Nephron (organoid): ENCODE measurements at regions not wholly inside any gene's neighbourhood (a gene's known extent, or its start where the extent isn't known, plus 50 kb on each side); places are given as distances from the start of the nearest gene placed in this dataset.

Experiments used
- H3K27ac Mint-ChIP-seq, 3 experiments: 2 replicates each; pipeline ENCODE4 v1.8.0; 2020; ENCODE audit warnings: mixed read lengths in 3 of 3, mild to moderate bottlenecking in 2 of 3, moderate library complexity in 1 of 3
- H3K27me3 Mint-ChIP-seq: 2 replicates; pipeline ENCODE4 v1.8.0; 2021; ENCODE audit warnings: low read depth, mild to moderate bottlenecking, moderate library complexity, mixed read lengths
- H3K36me3 Mint-ChIP-seq: 2 replicates; pipeline ENCODE4 v1.8.0; 2020; ENCODE audit warnings: low read depth, mixed read lengths
- H3K4me1 Mint-ChIP-seq: 2 replicates; pipeline ENCODE4 v1.8.0; 2020; ENCODE audit warnings: mixed read lengths
- H3K4me3 Mint-ChIP-seq, 3 experiments: 2 replicates each; pipeline ENCODE4 v1.8.0; 2020; ENCODE audit warnings: mild to moderate bottlenecking in 3 of 3, mixed read lengths in 3 of 3, moderate library complexity in 2 of 3
- H3K9me3 Mint-ChIP-seq: 2 replicates; pipeline ENCODE4 v1.8.0; 2020; ENCODE audit warnings: mixed read lengths
- CTCF ChIP-seq, 3 experiments: fragments of 200-600 bp; sonication (generic); IDR thresholded peaks; one replicate each; pipeline ENCODE4 v1.5.0; 2021; ENCODE audit warnings: antibody characterized with exemption in 3 of 3; ENCODE audit not compliant: unreplicated experiment in 3 of 3

- H3K4me1 Mint-ChIP-seq: peaks cover 7% of the 10 kb centered on the region
- H3K27ac Mint-ChIP-seq: no peak overlapping the region
- no peak overlapping the region for H3K4me3 Mint-ChIP-seq
- H3K27me3 Mint-ChIP-seq: peaks cover 92% of the 10 kb centered on the region
- no peaks in the 10 kb centered on the region for H3K36me3 Mint-ChIP-seq
- H3K9me3 Mint-ChIP-seq: no peaks in the 10 kb centered on the region
- TF ChIP-seq CTCF (IDR thresholded peaks at IDR 0.05; ENCODE audit: unreplicated experiment in 3 of 3): no peak
Measured at GRCh38 chr17:73906896-73907870, 262.9 kb upstream of the SDK2 start.

DNA sequence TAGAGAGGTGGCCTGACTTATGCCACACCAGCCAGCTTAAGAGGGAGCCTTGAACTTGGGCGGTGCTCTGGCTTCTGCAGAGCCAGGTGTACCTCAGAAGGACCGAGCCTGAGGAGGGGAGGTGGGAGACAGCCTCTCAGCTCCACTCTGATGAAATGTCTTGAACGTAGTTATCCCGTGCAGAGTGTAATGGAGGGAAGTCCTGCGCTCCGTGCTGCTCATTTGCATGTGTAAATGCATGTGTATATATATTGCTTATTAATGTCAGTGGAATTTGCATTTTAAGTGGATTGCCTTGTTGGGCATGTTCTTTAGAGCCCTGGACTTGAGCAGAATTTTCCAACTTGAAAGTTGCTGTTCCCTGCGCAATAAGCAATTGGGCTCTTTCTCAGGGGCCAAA lies 264.9 kb upstream of the SDK2 start:
- H3K27me3 Mint-ChIP-seq: peaks cover 81% of the 10 kb centered on the region
- H3K4me1 Mint-ChIP-seq: no peaks in the 10 kb centered on the region
- no peaks in the 10 kb centered on the region for H3K36me3 Mint-ChIP-seq
- no peak for TF ChIP-seq CTCF (IDR thresholded peaks at IDR 0.05; ENCODE audit: unreplicated experiment in 3 of 3)
- no peak overlapping the region for H3K4me3 Mint-ChIP-seq
- peaks cover 3% of the 10 kb centered on the region for H3K9me3 Mint-ChIP-seq
- no peak overlapping the region for H3K27ac Mint-ChIP-seq

- no peak overlapping the region for H3K4me3 Mint-ChIP-seq
- H3K36me3 Mint-ChIP-seq: no peaks in the 10 kb centered on the region
- no peak overlapping the region for H3K27ac Mint-ChIP-seq
- TF ChIP-seq CTCF (IDR thresholded peaks at IDR 0.05; ENCODE audit: unreplicated experiment in 3 of 3): no peak
- H3K27me3 Mint-ChIP-seq: peaks cover 84% of the 10 kb centered on the region
- H3K4me1 Mint-ChIP-seq: no peaks in the 10 kb centered on the region
- peaks cover 13% of the 10 kb centered on the region for H3K9me3 Mint-ChIP-seq
Measured at GRCh38 chr17:73910206-73910605, 266.0 kb upstream of the SDK2 start.

- Mint-ChIP-seq H3K9me3 (peaks cover 15% of the 10 kb centered on the region), H3K27ac (no peak overlapping the region), H3K4me1 (no peaks in the 10 kb centered on the region), H3K36me3 (no peaks in the 10 kb centered on the region), H3K27me3 (peaks cover 78% of the 10 kb centered on the region), H3K4me3 (no peak overlapping the region)
- TF ChIP-seq CTCF (IDR thresholded peaks at IDR 0.05; ENCODE audit: unreplicated experiment in 3 of 3): no peak
Measured at GRCh38 chr17:73910821-73911515, 266.7 kb upstream of the SDK2 start.

GRCh38 chr17:73911726-73912372 lies 267.6 kb upstream of the SDK2 start:
- no peaks in the 10 kb centered on the region for H3K36me3 Mint-ChIP-seq
- H3K27me3 Mint-ChIP-seq: peaks cover 69% of the 10 kb centered on the region
- H3K9me3 Mint-ChIP-seq: peaks cover 17% of the 10 kb centered on the region
- H3K4me3 Mint-ChIP-seq: no peak overlapping the region
- no peak overlapping the region for H3K27ac Mint-ChIP-seq
- H3K4me1 Mint-ChIP-seq: no peaks in the 10 kb centered on the region
- TF ChIP-seq CTCF (IDR thresholded peaks at IDR 0.05; ENCODE audit: unreplicated experiment in 3 of 3): no peak
